Coronary artery (tissue), 2 donors: ENCODE measurements at regions not wholly inside any gene's neighbourhood (a gene's known extent, or its start where the extent isn't known, plus 50 kb on each side); places are given as distances from the start of the nearest gene placed in this dataset.

Source experiments
- DNase-seq: peaks from one replicate; pipeline ENCODE4 v3.0.0-alpha.2; 2017; ENCODE audit warnings: low spot score
- H3K27ac ChIP-seq, 2 donors: fragments of 200-600 bp; sonication (generic); one replicate each; pipeline ENCODE4 v1.5.1; 2016 to 2019
- H3K4me3 ChIP-seq: fragments of 200-600 bp; sonication (generic); 2 replicates; pipeline ENCODE4 v1.5.1; 2016; ENCODE audit warnings: mild to moderate bottlenecking, moderate library complexity
- TF ChIP-seq, protein P1 (sequence below): fragments of 200-600 bp; sonication (generic); IDR thresholded peaks from one replicate; pipeline ENCODE4 v1.5.1; 2019; ENCODE audit warnings: antibody characterized with exemption

DNA sequence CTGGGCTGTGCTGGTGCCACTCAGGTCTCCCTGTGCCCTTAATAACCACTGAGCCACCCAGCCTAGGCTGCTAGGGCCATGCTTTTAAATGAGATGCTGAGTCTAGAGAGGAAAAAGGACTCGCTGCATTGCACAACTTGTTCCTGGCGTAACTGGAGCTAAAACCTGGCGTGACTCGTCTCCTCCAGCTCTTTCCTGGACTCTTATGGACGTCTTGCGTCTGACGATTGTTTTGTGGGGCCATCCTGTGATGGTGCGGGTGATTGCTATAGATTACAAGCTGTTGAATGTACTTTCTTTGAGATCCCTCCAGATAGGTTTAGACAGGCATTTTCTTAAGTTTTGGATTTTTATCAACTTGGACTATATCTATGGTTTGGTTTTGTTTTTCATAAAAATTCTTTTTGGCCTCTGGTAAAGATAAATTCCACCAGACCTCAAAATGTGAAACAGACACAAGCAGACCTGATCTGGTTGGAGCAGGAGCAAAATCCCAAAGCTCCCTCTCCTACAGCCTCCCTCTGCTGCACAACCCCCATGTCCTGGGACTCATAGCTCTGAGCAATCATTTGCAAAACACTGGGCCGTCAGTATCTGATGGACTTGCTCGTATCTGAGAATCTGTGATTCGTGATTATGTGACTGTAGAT, 230.3 kb downstream of the ARHGAP12 start:
- Histone ChIP-seq H3K27ac (peak overlapping the region; percentile 94 to 98), H3K4me3 (peak overlapping the region; percentile 63)
- DNase-seq, result no peak
- TF ChIP-seq, protein P1, sequence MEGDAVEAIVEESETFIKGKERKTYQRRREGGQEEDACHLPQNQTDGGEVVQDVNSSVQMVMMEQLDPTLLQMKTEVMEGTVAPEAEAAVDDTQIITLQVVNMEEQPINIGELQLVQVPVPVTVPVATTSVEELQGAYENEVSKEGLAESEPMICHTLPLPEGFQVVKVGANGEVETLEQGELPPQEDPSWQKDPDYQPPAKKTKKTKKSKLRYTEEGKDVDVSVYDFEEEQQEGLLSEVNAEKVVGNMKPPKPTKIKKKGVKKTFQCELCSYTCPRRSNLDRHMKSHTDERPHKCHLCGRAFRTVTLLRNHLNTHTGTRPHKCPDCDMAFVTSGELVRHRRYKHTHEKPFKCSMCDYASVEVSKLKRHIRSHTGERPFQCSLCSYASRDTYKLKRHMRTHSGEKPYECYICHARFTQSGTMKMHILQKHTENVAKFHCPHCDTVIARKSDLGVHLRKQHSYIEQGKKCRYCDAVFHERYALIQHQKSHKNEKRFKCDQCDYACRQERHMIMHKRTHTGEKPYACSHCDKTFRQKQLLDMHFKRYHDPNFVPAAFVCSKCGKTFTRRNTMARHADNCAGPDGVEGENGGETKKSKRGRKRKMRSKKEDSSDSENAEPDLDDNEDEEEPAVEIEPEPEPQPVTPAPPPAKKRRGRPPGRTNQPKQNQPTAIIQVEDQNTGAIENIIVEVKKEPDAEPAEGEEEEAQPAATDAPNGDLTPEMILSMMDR, result no peak

GRCh38 chr10:31697271-31698180, 231.1 kb downstream of the ARHGAP12 start:
- Histone ChIP-seq H3K4me3 (peak overlapping the region; percentile 63), H3K27ac (peak overlapping the region; percentile 94 to 98)
- peak; percentile 93 for DNase-seq
- TF ChIP-seq, protein P1, result no peak

GRCh38 chr10:31694929-31695837, 233.4 kb downstream of the ARHGAP12 start:
- TF ChIP-seq, protein P1, result no peak
- Histone ChIP-seq H3K4me3 (no peak overlapping the region), H3K27ac (peak overlapping the region in 1 of 2 donors; percentile 28)
- no peak for DNase-seq

- no peak for DNase-seq
- Histone ChIP-seq H3K4me3 (no peak overlapping the region), H3K27ac (no peak overlapping the region)
- TF ChIP-seq, protein P1, result no peak
Observed at GRCh38 chr10:31694126-31694685, 234.4 kb downstream of the ARHGAP12 start.

DNA sequence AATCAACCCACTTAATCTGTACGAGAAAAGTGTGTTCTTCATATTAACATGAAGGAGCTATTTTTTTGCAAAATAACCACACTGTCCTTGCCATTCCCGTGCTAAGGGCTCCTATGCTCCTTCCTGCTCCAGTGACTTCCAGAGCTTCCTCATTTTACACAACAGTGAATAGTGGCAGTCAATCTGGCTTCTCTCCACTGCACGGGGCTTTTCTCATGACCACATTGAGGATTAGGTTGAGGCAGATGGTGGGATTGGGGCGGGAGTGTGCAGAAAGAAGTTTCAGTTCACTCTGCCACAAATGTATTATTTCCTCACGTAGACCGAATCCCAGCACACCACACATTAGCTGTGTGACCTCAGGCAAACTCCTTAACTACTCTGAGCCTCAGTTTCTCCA, 235.1 kb downstream of the ARHGAP12 start:
- TF ChIP-seq, protein P1, result no peak
- no peak for DNase-seq
- Histone ChIP-seq H3K27ac (no peak overlapping the region), H3K4me3 (no peak overlapping the region)

DNA sequence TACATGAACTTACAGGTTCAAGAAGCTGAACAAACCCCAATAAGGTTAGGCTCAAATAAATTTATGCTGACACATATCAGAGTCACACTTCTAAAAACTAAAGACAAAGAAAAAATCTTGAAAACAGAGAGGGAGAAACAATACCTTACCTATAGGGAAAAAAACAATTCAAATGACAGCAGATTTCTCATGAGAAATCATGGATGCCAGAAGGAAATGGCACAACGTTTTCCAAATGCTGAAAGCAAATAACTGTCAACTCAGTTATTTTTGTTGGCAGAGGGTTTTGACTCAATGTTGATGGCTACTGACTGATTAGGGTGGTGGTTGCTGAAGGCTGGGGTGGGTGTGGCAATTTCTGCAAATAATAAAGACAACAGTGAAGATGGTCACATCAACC, 239.4 kb downstream of the ARHGAP12 start:
- no peak overlapping the region for H3K27ac ChIP-seq
- H3K4me3 ChIP-seq, result no peak overlapping the region
- no peak for DNase-seq
- TF ChIP-seq, protein P1, result no peak
